Mesendoderm (in vitro differentiated cells): ENCODE measurements at regions not wholly inside any gene's neighbourhood (a gene's known extent, or its start where the extent isn't known, plus 50 kb on each side); places are given as distances from the start of the nearest gene placed in this dataset. TPM values are rescaled to one million over a fixed set of nuclear protein-coding genes. Genes with fewer than 3 reads are reported as not detected.

Source experiments
- DNase-seq: peaks from one replicate; pipeline ENCODE4 v3.0.0; 2013
- H2AK5ac ChIP-seq: 2 replicates; pipeline ENCODE4 v1.6.1; 2013; ENCODE audit warnings: low read length, inconsistent platforms
- H2BK120ac ChIP-seq: 2 replicates; pipeline ENCODE4 v1.6.1; 2013; ENCODE audit warnings: low read depth, mild to moderate bottlenecking, low read length, moderate library complexity, mixed read lengths
- H2BK15ac ChIP-seq: replicated peaks from 2 replicates; pipeline ENCODE4 v1.6.1; 2013; ENCODE audit warnings: low read depth, mild to moderate bottlenecking, moderate library complexity
- H2BK5ac ChIP-seq: 2 replicates; pipeline ENCODE4 v1.6.1; 2013; ENCODE audit warnings: low read length, inconsistent platforms
- H3K18ac ChIP-seq: 2 replicates; pipeline ENCODE4 v1.6.1; 2013; ENCODE audit warnings: mild to moderate bottlenecking, low read length, mixed read lengths
- H3K23ac ChIP-seq: one replicate; pipeline ENCODE4 v1.6.1; 2013; ENCODE audit warnings: low read length
- H3K27ac ChIP-seq: 2 replicates; pipeline ENCODE4 v1.5.1; 2013; ENCODE audit warnings: low read depth, mild to moderate bottlenecking, inconsistent platforms, low read length, moderate library complexity
- H3K27me3 ChIP-seq: 2 replicates; pipeline ENCODE4 v1.6.1; 2013; ENCODE audit warnings: low read length, control low read depth, mild to moderate bottlenecking, inconsistent platforms; ENCODE audit not compliant: insufficient read depth, poor library complexity
- H3K36me3 ChIP-seq: 2 replicates; pipeline ENCODE4 v1.6.1; 2013; ENCODE audit warnings: low read length, inconsistent platforms; ENCODE audit not compliant: control insufficient read depth, insufficient read depth
- H3K4ac ChIP-seq: one replicate; pipeline ENCODE4 v1.6.1; 2013; ENCODE audit warnings: low read depth, mild to moderate bottlenecking, low read length, moderate library complexity
- H3K4me1 ChIP-seq: 2 replicates; pipeline ENCODE4 v1.6.1; 2013; ENCODE audit warnings: low read depth, low read length, inconsistent platforms; ENCODE audit not compliant: control insufficient read depth
- H3K4me2 ChIP-seq: 2 replicates; pipeline ENCODE4 v1.6.1; 2013; ENCODE audit warnings: low read length
- H3K4me3 ChIP-seq: 2 replicates; pipeline ENCODE4 v1.5.1; 2013; ENCODE audit warnings: mild to moderate bottlenecking, low read length
- H3K56ac ChIP-seq: one replicate; pipeline ENCODE4 v1.6.1; 2013; ENCODE audit warnings: low read length
- H3K79me1 ChIP-seq: 2 replicates; pipeline ENCODE4 v1.6.1; 2013; ENCODE audit warnings: low read length, inconsistent platforms
- H3K79me2 ChIP-seq: 2 replicates; pipeline ENCODE4 v1.6.1; 2013; ENCODE audit warnings: mild to moderate bottlenecking, low read length; ENCODE audit not compliant: control insufficient read depth, insufficient read depth
- H3K9ac ChIP-seq: 2 replicates; pipeline ENCODE4 v1.6.1; 2013; ENCODE audit warnings: low read length, inconsistent platforms
- H4K5ac ChIP-seq: one replicate; pipeline ENCODE4 v1.6.1; 2013; ENCODE audit warnings: low read length
- H4K8ac ChIP-seq: one replicate; pipeline ENCODE4 v1.6.1; 2013; ENCODE audit warnings: low read depth, mild to moderate bottlenecking, control low read depth, low read length, moderate library complexity
- WGBS: extraction: QIAGEN DNeasy Blood & Tissue Kit; methylation state at CpG from one replicate; pipeline ENCODE4 v1.1.7; 2013; ENCODE audit warnings: low lambda C conversion rate, missing lambda C conversion rate; ENCODE audit not compliant: insufficient coverage; ENCODE audit errors: extremely low coverage; 5-methylcytosine and 5-hydroxymethylcytosine counted together
- small RNA-seq: library from polyadenylated mRNA; stranded (forward); fragments of <200 nt; extraction: miRNeasy Mini kit (QIAGEN cat#:217004); gene quantifications from one replicate; pipeline ENCODE3, GENCODE V24; 2013; ENCODE audit not compliant: insufficient read depth

DNA sequence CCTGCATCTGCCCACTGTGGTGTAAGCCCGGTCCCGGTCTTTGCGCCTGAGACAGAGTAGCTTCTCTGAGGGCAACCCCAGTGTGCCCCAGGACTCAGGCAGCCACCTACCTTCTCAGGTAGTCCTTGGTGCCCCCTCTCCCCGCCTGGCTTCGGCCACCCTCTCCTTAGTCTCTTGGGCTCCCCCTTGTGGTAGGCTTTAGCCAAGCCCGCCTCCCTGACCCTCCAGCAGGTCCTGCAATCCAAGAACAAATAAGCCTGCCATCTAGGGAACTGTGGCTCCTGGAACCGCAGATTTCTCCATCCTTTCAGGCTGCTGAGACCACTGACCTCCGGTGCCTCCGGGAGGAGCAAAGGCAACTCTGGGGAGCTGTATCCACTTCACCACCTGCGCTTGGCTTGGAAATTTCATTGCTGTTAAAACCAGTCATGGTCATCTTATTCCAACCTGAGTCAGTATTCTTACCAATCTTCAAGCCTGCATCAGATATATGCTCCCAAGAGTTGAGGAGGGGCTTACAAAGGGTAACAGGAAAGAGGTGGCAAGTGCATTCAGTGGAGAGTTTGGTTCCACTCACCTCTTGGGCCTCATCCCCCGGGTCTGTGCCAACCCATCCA is 52.8 kb upstream of the TENM4 start:
- Histone ChIP-seq H3K79me2 (no peaks in the 10 kb centered on the region), H3K36me3 (no peaks in the 10 kb centered on the region), H3K27ac (no peak overlapping the region), H3K4me2 (no peak overlapping the region), H3K9ac (no peak overlapping the region), H2BK15ac (no peak overlapping the region), H2AK5ac (peak overlapping the region; percentile 15), H3K23ac (no peak overlapping the region), H2BK5ac (no peak overlapping the region), H3K27me3 (no peaks in the 10 kb centered on the region), H3K4me3 (no peak overlapping the region), H3K4ac (no peak overlapping the region), H4K5ac (no peak overlapping the region), H3K56ac (peak overlapping the region; percentile 36), H3K79me1 (no peaks in the 10 kb centered on the region), H4K8ac (no peak overlapping the region), H3K4me1 (peaks cover 2% of the 10 kb centered on the region), H2BK120ac (no peak overlapping the region), H3K18ac (no peak overlapping the region)
- no CpG with 5 or more reads among the region's 11 CpGs for WGBS
- DNase-seq, result peak; percentile 93

DNA sequence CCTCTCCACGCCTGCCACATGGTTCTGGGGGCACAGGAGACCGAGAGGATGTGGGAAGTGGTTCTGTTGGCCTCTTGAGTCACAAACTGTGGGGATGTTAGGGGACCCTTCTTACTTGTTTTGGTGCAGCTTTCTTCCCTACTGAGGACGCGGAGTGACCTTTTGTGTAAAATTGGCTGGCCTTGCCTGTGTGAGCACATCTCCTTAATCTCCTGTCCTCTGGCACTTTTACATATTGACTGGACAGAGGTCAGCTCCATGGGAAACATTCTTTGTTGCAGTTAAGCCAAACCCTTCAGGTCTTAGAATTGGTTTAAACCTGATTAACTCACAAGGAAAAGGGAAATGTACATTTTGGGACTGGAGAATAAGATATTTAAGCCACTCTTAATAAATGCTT is 51.2 kb upstream of the TENM4 start:
- Histone ChIP-seq H3K23ac (no peak overlapping the region), H3K4me2 (no peak overlapping the region), H3K79me1 (no peaks in the 10 kb centered on the region), H3K27me3 (no peaks in the 10 kb centered on the region), H3K36me3 (no peaks in the 10 kb centered on the region), H2AK5ac (no peak overlapping the region), H4K5ac (no peak overlapping the region), H3K9ac (no peak overlapping the region), H2BK120ac (no peak overlapping the region), H3K56ac (no peak overlapping the region), H3K27ac (no peak overlapping the region), H3K4ac (no peak overlapping the region), H3K4me1 (peaks cover 2% of the 10 kb centered on the region), H3K79me2 (no peaks in the 10 kb centered on the region), H2BK15ac (no peak overlapping the region), H3K18ac (no peak overlapping the region), H3K4me3 (no peak overlapping the region), H2BK5ac (no peak overlapping the region), H4K8ac (no peak overlapping the region)
- WGBS, result no CpG with 5 or more reads among the region's 4 CpGs
- no peak for DNase-seq

Small RNAs in the stretch of these regions (small RNA-seq; reads per million reads assigned to genes)
- not detected for gene AP002802.2
- not detected for gene MIR4300
- not detected for gene MTND4LP18
- gene RNU6-544P, result not detected
